NCI-H1694 (cell line): ENCODE measurements at regions not wholly inside any gene's neighbourhood (a gene's known extent, or its start where the extent isn't known, plus 50 kb on each side); places are given as distances from the start of the nearest gene placed in this dataset.

Experiments used
- DNase-seq: peaks from one replicate; lab custom pipeline; 2025; lab: John Stamatoyannopoulos, UW

GRCh38 chr21:43364261-43364510, 62.7 kb downstream of the SIK1 start:
- DNase-seq, result no peak

- DNase-seq, result no peak
Observed at GRCh38 chr21:43363506-43364260, 63.2 kb downstream of the SIK1 start.

GRCh38 chr21:43362915-43363314, 64.0 kb downstream of the SIK1 start:
- no peak for DNase-seq

GRCh38 chr21:43362321-43362791, 64.6 kb downstream of the SIK1 start:
- DNase-seq, result peak; percentile 76

- peak; percentile 61 for DNase-seq
Observed at GRCh38 chr21:43361493-43362296, 65.2 kb downstream of the SIK1 start.

DNA sequence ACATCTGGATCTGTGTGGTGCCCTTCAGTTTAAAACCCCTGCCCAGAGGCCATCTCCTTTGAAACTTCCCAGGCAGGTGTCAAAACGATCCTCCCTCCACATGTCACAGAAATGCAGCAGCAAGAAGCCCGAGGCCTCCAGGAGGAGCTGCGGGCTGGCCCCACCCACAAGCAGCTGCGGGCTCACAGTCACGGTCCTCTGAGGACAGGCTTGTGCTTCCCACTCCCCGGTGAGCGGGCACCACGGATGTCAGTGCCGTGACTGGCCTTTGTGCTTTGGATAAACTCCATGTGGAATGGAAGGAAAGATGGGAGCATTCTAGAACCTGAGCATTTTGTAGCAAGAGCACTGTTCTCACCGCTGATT, 65.8 kb downstream of the SIK1 start:
- DNase-seq, result peak; percentile 34

GRCh38 chr21:43360441-43361126, 66.3 kb downstream of the SIK1 start:
- DNase-seq, result no peak

DNA sequence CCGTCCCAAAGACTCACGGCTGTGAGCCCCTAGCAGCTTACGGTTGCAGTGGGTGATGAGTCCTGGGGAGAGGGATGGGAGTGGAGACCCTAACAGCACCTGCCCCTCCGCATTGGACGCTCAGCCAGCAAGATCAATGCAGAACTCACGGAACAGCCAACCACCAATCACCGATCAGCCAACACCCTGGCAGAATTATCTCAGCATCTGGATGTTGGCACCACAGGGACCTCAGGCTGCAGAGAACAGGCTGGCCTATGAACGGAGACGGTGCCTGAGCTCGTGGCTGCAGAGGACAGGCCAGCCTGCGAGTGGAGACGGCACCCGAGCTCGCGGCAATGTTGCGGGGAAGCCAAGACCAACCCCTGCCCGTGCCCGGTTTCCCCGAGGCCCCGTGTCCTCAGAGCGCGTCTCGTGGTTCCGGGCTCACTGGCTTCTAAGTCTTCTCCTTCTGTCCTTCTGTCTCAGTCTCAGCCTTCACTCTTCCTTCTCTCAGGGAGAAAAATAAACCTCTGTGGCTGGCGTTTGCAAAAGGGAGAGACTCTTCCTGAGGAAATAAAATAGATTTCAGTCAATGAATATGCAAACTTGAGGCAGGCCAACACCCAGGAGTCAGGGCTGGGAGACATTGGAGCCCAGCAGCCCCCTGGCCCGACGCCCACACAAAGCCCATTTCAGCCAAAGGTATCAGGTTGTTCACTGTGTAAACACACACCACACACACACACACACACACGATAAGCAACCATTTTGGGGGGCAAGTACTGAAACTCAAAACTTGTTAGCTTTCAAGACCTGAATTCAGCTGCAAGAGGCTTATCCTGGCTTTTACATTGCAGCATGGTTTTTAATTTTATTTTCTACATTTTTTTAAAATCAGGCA, 67.8 kb downstream of the SIK1 start:
- no peak for DNase-seq

DNA sequence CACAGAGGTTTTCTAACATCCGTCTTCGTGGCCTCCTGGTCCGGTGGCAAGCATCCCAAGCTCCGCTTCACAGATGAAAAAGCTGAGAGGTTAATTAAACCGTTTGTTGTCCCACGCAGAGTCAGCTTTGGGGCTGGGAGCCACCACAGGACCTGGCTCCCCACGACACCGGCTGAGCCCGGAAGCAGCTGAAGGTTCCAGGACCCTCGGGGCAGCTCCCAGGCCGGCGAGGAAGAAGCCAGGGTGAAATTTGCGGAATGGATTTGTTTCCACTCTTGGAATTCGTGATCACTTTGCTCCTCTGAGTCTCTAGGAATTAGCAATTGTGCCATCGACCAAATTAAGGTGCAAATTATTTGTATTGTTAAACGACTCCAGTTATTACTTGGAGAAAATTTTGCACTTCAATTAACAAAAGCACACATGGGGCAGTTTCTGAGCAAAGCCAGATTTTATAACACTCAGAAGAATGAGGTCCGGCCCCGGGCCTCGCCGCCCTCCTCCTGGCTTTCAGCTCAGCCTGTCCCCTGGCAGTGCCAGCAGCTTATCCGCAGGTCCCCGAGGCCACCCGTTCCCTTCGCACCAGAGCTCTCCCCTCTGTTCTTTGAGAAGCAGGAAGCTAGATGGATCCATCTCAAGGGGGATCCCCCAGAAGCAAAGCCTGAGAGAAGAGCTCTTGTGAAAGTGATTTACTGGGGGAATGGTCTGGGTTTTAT, 69.1 kb downstream of the SIK1 start:
- DNase-seq, result no peak

DNA sequence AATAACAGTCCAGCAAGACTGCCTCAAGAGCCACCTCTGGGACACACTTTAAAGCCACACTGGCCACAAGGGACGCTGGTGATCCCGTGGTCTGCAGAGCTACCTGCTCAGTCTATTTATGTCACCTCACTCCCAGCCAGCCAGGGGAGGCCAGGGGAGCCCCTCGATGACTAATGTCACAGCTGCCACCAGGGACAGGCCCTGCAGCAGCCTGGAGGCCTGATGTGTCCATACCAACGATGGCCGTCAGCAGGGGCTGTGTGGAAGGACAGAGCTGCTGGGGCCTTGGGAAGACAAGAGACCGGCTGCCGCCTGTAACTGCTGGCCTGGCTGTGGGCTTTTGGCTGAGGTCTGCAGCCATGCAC, 71.0 kb downstream of the SIK1 start:
- no peak for DNase-seq

GRCh38 chr21:43355266-43355924, 71.5 kb downstream of the SIK1 start:
- DNase-seq, result peak; percentile 69

- DNase-seq, result no peak
Observed at GRCh38 chr21:43354666-43355065, 72.3 kb downstream of the SIK1 start.

- no peak for DNase-seq
Observed at GRCh38 chr21:43354026-43354420, 72.9 kb downstream of the SIK1 start.

- DNase-seq, result no peak
Observed at GRCh38 chr21:43353282-43354025, 73.5 kb downstream of the SIK1 start.

- DNase-seq, result no peak
Observed at GRCh38 chr21:43352568-43353281, 74.2 kb downstream of the SIK1 start.

- no peak for DNase-seq
Observed at GRCh38 chr21:43352154-43352537, 74.8 kb downstream of the SIK1 start.

GRCh38 chr21:43351501-43352153, 75.3 kb downstream of the SIK1 start:
- no peak for DNase-seq

- no peak for DNase-seq
Observed at GRCh38 chr21:43349644-43350043, 77.3 kb downstream of the SIK1 start.

DNA sequence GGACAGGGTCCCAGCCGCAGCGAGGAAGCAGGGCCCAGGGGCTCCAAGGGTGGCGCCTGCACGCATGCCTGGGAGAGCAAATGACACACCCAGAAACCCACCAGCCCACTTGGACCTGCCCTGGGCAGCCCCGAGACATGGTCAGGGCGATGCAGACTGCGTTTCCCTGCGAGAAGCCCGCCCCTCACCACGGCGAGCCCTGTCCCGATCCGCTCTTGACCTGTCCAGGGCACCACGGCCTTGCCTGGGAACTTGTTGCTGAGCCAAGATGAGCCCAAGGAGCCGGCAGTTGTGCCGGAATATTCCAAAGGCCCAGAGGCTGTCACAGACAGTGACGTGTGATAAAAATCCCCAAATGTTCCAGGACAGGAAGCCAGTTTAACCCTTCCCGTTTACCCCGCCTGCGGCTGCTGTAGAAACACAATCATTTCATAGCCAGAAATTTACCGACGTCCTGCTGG, 78.1 kb downstream of the SIK1 start:
- DNase-seq, result no peak
